KMS-11 (cell line): ENCODE measurements at regions not wholly inside any gene's neighbourhood (a gene's known extent, or its start where the extent isn't known, plus 50 kb on each side); places are given as distances from the start of the nearest gene placed in this dataset.

Source experiments
- H2AFZ ChIP-seq: fragments of 200-600 bp; sonication (generic); 2 replicates; pipeline ENCODE4 v1.6.1; 2016; ENCODE audit warnings: antibody characterized with exemption, mixed run types, low read depth
- H3K27ac ChIP-seq: fragments of 200-600 bp; sonication (generic); 2 replicates; pipeline ENCODE4 v1.6.1; 2016; ENCODE audit warnings: mild to moderate bottlenecking, mixed run types
- H3K27me3 ChIP-seq: fragments of 200-600 bp; sonication (generic); 2 replicates; pipeline ENCODE4 v1.6.1; 2017; ENCODE audit warnings: mild to moderate bottlenecking, low read depth, mixed run types, moderate library complexity; ENCODE audit not compliant: insufficient read depth
- H3K36me3 ChIP-seq: fragments of 200-600 bp; sonication (generic); 2 replicates; pipeline ENCODE4 v1.6.1; 2017; ENCODE audit warnings: mild to moderate bottlenecking, mixed run types; ENCODE audit not compliant: insufficient read depth
- H3K4me1 ChIP-seq: fragments of 200-600 bp; sonication (generic); 2 replicates; pipeline ENCODE4 v1.6.1; 2016; ENCODE audit warnings: mild to moderate bottlenecking, low read depth, mixed run types; ENCODE audit not compliant: poor library complexity, severe bottlenecking
- H3K4me2 ChIP-seq: fragments of 200-600 bp; sonication (generic); 2 replicates; pipeline ENCODE4 v1.7.0; 2016; ENCODE audit warnings: mild to moderate bottlenecking, mixed run types
- H3K4me3 ChIP-seq: fragments of 200-600 bp; sonication (generic); IDR thresholded peaks from 2 replicates; pipeline ENCODE4 v1.6.1; 2017; ENCODE audit warnings: low read depth, low read length, mixed read lengths; ENCODE audit not compliant: insufficient read depth
- H3K79me2 ChIP-seq: fragments of 200-600 bp; sonication (generic); 2 replicates; pipeline ENCODE4 v1.6.1; 2016; ENCODE audit warnings: low read depth, mixed run types; ENCODE audit not compliant: insufficient read depth
- H3K9ac ChIP-seq: fragments of 200-600 bp; sonication (generic); 2 replicates; pipeline ENCODE4 v1.6.1; 2016; ENCODE audit warnings: mild to moderate bottlenecking, mixed run types
- H4K20me1 ChIP-seq: fragments of 200-600 bp; sonication (generic); 2 replicates; pipeline ENCODE4 v1.6.1; 2016; ENCODE audit warnings: mild to moderate bottlenecking, mixed run types; ENCODE audit not compliant: insufficient read depth
- CTCF ChIP-seq: fragments of 200-600 bp; sonication (generic); conservative IDR thresholded peaks from 2 replicates; pipeline ENCODE4 v1.6.1; 2017; ENCODE audit warnings: low read depth, mild to moderate bottlenecking, antibody characterized with exemption, low read length, moderate library complexity, mixed read lengths

- Histone ChIP-seq H2AFZ (no peak overlapping the region), H4K20me1 (no peaks in the 10 kb centered on the region), H3K27ac (no peak overlapping the region), H3K4me3 (no peak overlapping the region), H3K36me3 (no peaks in the 10 kb centered on the region), H3K79me2 (no peaks in the 10 kb centered on the region), H3K4me2 (no peak overlapping the region), H3K27me3 (peaks cover 4% of the 10 kb centered on the region), H3K9ac (no peak overlapping the region), H3K4me1 (peaks cover 4% of the 10 kb centered on the region)
- TF ChIP-seq CTCF: no peak
Measured at GRCh38 chrX:124493984-124494383, 147.6 kb downstream of the SH2D1A start.

GRCh38 chrX:124497386-124497785 is 151.0 kb downstream of the SH2D1A start:
- H3K4me1 ChIP-seq: peaks cover 2% of the 10 kb centered on the region
- H3K27ac ChIP-seq: no peak overlapping the region
- H3K4me3 ChIP-seq: no peak overlapping the region
- no peaks in the 10 kb centered on the region for H4K20me1 ChIP-seq
- H3K9ac ChIP-seq: no peak overlapping the region
- TF ChIP-seq CTCF: no peak
- H3K36me3 ChIP-seq: no peaks in the 10 kb centered on the region
- H3K4me2 ChIP-seq: no peak overlapping the region
- H3K79me2 ChIP-seq: no peaks in the 10 kb centered on the region
- H2AFZ ChIP-seq: no peak overlapping the region
- peaks cover 3% of the 10 kb centered on the region; the same call in 1 of the 2 replicates for H3K27me3 ChIP-seq

DNA sequence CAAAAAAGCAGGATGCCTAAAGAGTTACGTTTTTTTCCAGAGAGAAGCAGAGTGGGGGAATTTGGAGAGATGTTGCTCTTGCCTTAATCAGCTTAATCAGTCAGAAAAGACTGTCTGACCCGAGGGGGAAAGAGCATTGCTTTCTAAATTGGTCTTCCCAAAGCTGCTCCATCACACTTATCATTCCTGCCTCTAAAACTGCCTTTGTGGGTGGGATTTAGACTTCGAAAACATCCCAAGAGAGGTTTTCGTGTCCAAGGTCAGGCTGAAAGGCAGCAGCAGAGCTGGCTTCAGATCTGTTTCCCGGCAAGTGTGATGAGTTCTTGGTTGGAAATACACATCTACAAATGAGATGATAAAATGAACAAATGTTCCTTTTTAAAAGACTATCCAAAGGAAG is 155.2 kb downstream of the SH2D1A start:
- Histone ChIP-seq H3K9ac (no peak overlapping the region), H3K27me3 (peaks cover 8% of the 10 kb centered on the region; the same call in 1 of the 2 replicates)

DNA sequence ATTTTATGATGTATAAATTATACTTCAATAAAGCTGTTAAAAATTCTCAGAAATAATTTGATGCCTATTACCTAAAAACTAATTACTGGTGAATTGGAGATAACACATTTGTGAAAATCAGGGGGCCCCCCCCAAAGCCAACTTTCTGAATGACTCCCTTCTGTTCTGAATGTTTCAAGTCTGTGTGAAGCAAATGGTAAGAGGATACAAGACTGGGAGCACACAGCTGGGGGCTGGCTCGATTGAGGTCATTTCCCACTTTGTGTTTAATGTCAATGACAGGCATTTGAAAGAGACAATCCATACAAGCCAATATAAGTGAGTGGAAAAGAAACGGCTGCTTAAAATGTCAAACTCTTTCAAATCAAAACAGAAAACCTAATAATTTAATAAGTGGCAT is 155.8 kb downstream of the SH2D1A start:
- Histone ChIP-seq H3K27ac (no peak overlapping the region), H3K27me3 (peaks cover 8% of the 10 kb centered on the region; the same call in 1 of the 2 replicates), H3K9ac (no peak overlapping the region), H3K36me3 (no peaks in the 10 kb centered on the region), H3K4me3 (no peak overlapping the region), H3K4me2 (no peak overlapping the region), H4K20me1 (no peaks in the 10 kb centered on the region), H3K4me1 (peaks cover 38% of the 10 kb centered on the region), H2AFZ (no peak overlapping the region), H3K79me2 (no peaks in the 10 kb centered on the region)
- no peak for TF ChIP-seq CTCF

More for the DNA sequence above, 155.2 kb downstream of the SH2D1A start:
- H3K79me2 ChIP-seq: no peaks in the 10 kb centered on the region
- no peak overlapping the region for H2AFZ ChIP-seq
- no peak overlapping the region for H3K4me3 ChIP-seq
- no peak for TF ChIP-seq CTCF
- peaks cover 38% of the 10 kb centered on the region for H3K4me1 ChIP-seq
- H3K27ac ChIP-seq: no peak overlapping the region
- no peak overlapping the region for H3K4me2 ChIP-seq
- H3K36me3 ChIP-seq: no peaks in the 10 kb centered on the region
- H4K20me1 ChIP-seq: no peaks in the 10 kb centered on the region
